H1 (cell line): ENCODE measurements at regions not wholly inside any gene's neighbourhood (a gene's known extent, or its start where the extent isn't known, plus 50 kb on each side); places are given as distances from the start of the nearest gene placed in this dataset.

ENCODE experiments used
- CTCF ChIA-PET: fragments of 300-600 bp; sonication (Branson Sonifier 250); formaldehyde crosslinking; loops from one replicate; lab custom pipeline; 2021; ENCODE audit not compliant: partially characterized antibody; lab: Charles Lee
- POLR2A ChIA-PET: fragments of 300-600 bp; sonication (Branson Sonifier 250); formaldehyde crosslinking; loops from one replicate; lab custom pipeline; 2021; ENCODE audit warnings: inconsistent platforms; ENCODE audit not compliant: partially characterized antibody; lab: Charles Lee
- DNase-seq, 2 experiments: peaks; one replicate each; pipeline versions ENCODE4 v3.0.0 to v3.0.0-alpha.2; 2010 to 2022; ENCODE audit warnings: low spot score in 2 of 2, low read depth in 1 of 2, mixed read lengths in 1 of 2
- FAIRE-seq: peaks from 2 replicates; lab custom pipeline; 2011; peaks lifted over from hg19 to GRCh38; lab: Jason Lieb, UNC
- H2AFZ ChIP-seq: 2 replicates; pipeline ENCODE4 v1.8.1; 2012; ENCODE audit warnings: low read length, inconsistent platforms
- H2AK5ac ChIP-seq: 2 replicates; pipeline ENCODE4 v1.6.1; 2013; ENCODE audit warnings: low read depth, low read length
- H2BK120ac ChIP-seq: replicated peaks from 2 replicates; pipeline ENCODE3; 2013; ENCODE audit warnings: low read depth, low read length, inconsistent platforms
- H2BK12ac ChIP-seq: 2 replicates; pipeline ENCODE4 v1.6.1; 2013; ENCODE audit warnings: low read depth, low read length
- H2BK15ac ChIP-seq: 2 replicates; pipeline ENCODE4 v1.6.1; 2013; ENCODE audit warnings: low read length
- H2BK20ac ChIP-seq: 2 replicates; pipeline ENCODE4 v1.6.1; 2013; ENCODE audit warnings: low read length
- H2BK5ac ChIP-seq: 2 replicates; pipeline ENCODE4 v1.6.1; 2013; ENCODE audit warnings: low read depth, low read length
- H3K14ac ChIP-seq: 2 replicates; pipeline ENCODE4 v1.6.1; 2013; ENCODE audit warnings: inconsistent platforms; ENCODE audit not compliant: insufficient read length
- H3K18ac ChIP-seq: 2 replicates; pipeline ENCODE4 v1.6.1; 2013; ENCODE audit warnings: low read length; ENCODE audit errors: extremely low read depth
- H3K23ac ChIP-seq: 2 replicates; pipeline ENCODE4 v1.6.1; 2013; ENCODE audit warnings: inconsistent platforms; ENCODE audit not compliant: insufficient read length
- H3K23me2 ChIP-seq: 2 replicates; pipeline ENCODE4 v1.6.1; 2013; ENCODE audit warnings: low read depth, low read length
- H3K27ac ChIP-seq: 2 replicates; pipeline ENCODE4 v1.6.1; 2011; ENCODE audit warnings: low read depth, low read length, inconsistent platforms
- H3K27me3 ChIP-seq, 4 experiments: replicated peaks in 1 of 4; 1 replicate in 1 of 4; 2 replicates in 3 of 4; pipeline versions ENCODE4 v1.6.1 to v1.8.1; 2011 to 2013; ENCODE audit warnings: low read length in 3 of 4, mild to moderate bottlenecking in 3 of 4, inconsistent platforms in 2 of 4, mixed read lengths in 2 of 4, moderate library complexity in 1 of 4; ENCODE audit not compliant: control insufficient read depth in 3 of 4, insufficient read depth in 3 of 4; ENCODE audit errors: extremely low read depth in 1 of 4
- H3K36me3 ChIP-seq, 4 experiments: 2 replicates each; pipeline versions ENCODE4 v1.6.1 to v1.8.1; 2011 to 2013; ENCODE audit warnings: mild to moderate bottlenecking in 4 of 4, low read length in 3 of 4, moderate library complexity in 2 of 4, control low read depth in 1 of 4, inconsistent platforms in 1 of 4; ENCODE audit not compliant: insufficient read depth in 4 of 4, control insufficient read depth in 2 of 4
- H3K4ac ChIP-seq: replicated peaks from 2 replicates; pipeline ENCODE3; 2013; ENCODE audit warnings: low read length, low read depth, mixed read lengths, inconsistent platforms; ENCODE audit not compliant: insufficient read length
- H3K4me1 ChIP-seq, 4 experiments: replicated peaks in 1 of 4; 1 replicate in 1 of 4; 2 replicates in 3 of 4; pipeline versions ENCODE4 v1.6.1 to v1.8.1; 2011 to 2013; ENCODE audit warnings: low read length in 3 of 4, inconsistent platforms in 2 of 4, mixed read lengths in 1 of 4; ENCODE audit not compliant: insufficient read depth in 4 of 4, control insufficient read depth in 3 of 4
- H3K4me2 ChIP-seq, 2 experiments: 2 replicates each; pipeline versions ENCODE4 v1.6.1 to v1.8.1; 2011 to 2013; ENCODE audit warnings: low read depth in 2 of 2, low read length in 2 of 2, control low read depth in 1 of 2, inconsistent platforms in 1 of 2, mild to moderate bottlenecking in 1 of 2; ENCODE audit not compliant: insufficient read depth in 1 of 2
- H3K4me3 ChIP-seq, 4 experiments: fragments of 200-600, 300-600 bp in 1 of 4; sonication (generic), shearing (Covaris generic), sonication (Bioruptor Twin) in 1 of 4; 2 replicates each; pipeline versions ENCODE4 v1.5.1 to v1.8.1; 2011 to 2016; ENCODE audit warnings: low read length in 4 of 4, low read depth in 3 of 4, control low read depth in 2 of 4, inconsistent platforms in 2 of 4, mild to moderate bottlenecking in 2 of 4, mixed read lengths in 1 of 4, moderate library complexity in 1 of 4; ENCODE audit not compliant: insufficient read depth in 2 of 4; ENCODE audit errors: extremely low read depth in 1 of 4
- H3K56ac ChIP-seq: replicated peaks from 2 replicates; pipeline ENCODE3; 2013; ENCODE audit warnings: low read depth, mild to moderate bottlenecking, mixed read lengths, low read length, inconsistent platforms; ENCODE audit not compliant: insufficient read length
- H3K79me1 ChIP-seq: 2 replicates; pipeline ENCODE4 v1.6.1; 2013; ENCODE audit warnings: low read depth, low read length, control low read depth
- H3K79me2 ChIP-seq, 2 experiments: 2 replicates each; pipeline versions ENCODE4 v1.6.1 to v1.8.1; 2012 to 2013; ENCODE audit warnings: low read length in 2 of 2, mild to moderate bottlenecking in 2 of 2, inconsistent platforms in 1 of 2; ENCODE audit not compliant: insufficient read depth in 2 of 2, control insufficient read depth in 1 of 2
- H3K9ac ChIP-seq, 4 experiments: replicated peaks in 1 of 4; 1 replicate in 1 of 4; 2 replicates in 3 of 4; pipeline versions ENCODE4 v1.6.1 to v1.8.1; 2011 to 2013; ENCODE audit warnings: low read depth in 3 of 4, low read length in 3 of 4, control low read depth in 2 of 4, mild to moderate bottlenecking in 2 of 4, moderate library complexity in 2 of 4, inconsistent platforms in 1 of 4; ENCODE audit errors: extremely low read depth in 1 of 4
- H3K9me3 ChIP-seq, 2 experiments: 2 replicates each; pipeline versions ENCODE4 v1.6.1 to v1.8.1; 2012 to 2013; ENCODE audit warnings: mild to moderate bottlenecking in 2 of 2, moderate library complexity in 2 of 2, control low read depth in 1 of 2, inconsistent platforms in 1 of 2, low read depth in 1 of 2, low read length in 1 of 2, mixed read lengths in 1 of 2; ENCODE audit not compliant: insufficient read depth in 2 of 2
- H4K20me1 ChIP-seq, 2 experiments: replicated peaks in 1 of 2; 2 replicates each; pipeline versions ENCODE3 to v1.8.1; 2011 to 2013; ENCODE audit warnings: inconsistent platforms in 2 of 2, low read length in 2 of 2, mild to moderate bottlenecking in 1 of 2; ENCODE audit not compliant: insufficient read depth in 2 of 2, control insufficient read depth in 1 of 2
- H4K5ac ChIP-seq: 2 replicates; pipeline ENCODE4 v1.6.1; 2013; ENCODE audit warnings: low read length, low read depth, mixed read lengths, inconsistent platforms; ENCODE audit not compliant: insufficient read length
- H4K8ac ChIP-seq: 2 replicates; pipeline ENCODE4 v1.8.0; 2013; ENCODE audit warnings: mild to moderate bottlenecking, moderate library complexity, low read length, inconsistent platforms; ENCODE audit not compliant: insufficient read depth; ENCODE audit errors: extremely low read depth
- H4K91ac ChIP-seq: replicated peaks from 2 replicates; pipeline ENCODE3; 2013; ENCODE audit warnings: low read length, mixed read lengths, inconsistent platforms; ENCODE audit not compliant: insufficient read length
- ASH2L ChIP-seq: fragments of 200-600, 300-600 bp; sonication (generic); IDR thresholded peaks from one replicate; pipeline ENCODE4 v1.7.1; 2017; ENCODE audit warnings: low read length
- CBX8 ChIP-seq: fragments of 300-800, 300-1000 bp; sonication (generic); IDR thresholded peaks from 2 replicates; pipeline ENCODE4 v1.7.1; 2016; ENCODE audit warnings: low read depth, low read length, borderline replicate concordance
- HDAC2 ChIP-seq, 2 experiments: fragments of 300-600 bp in 1 of 2; sonication (generic) in 1 of 2; IDR thresholded peaks; 2 replicates each; pipeline ENCODE4 v1.6.1; 2011 to 2012; ENCODE audit warnings: low read depth in 2 of 2, low read length in 2 of 2, mild to moderate bottlenecking in 2 of 2, moderate library complexity in 2 of 2, borderline replicate concordance in 1 of 2, inconsistent platforms in 1 of 2
- HDAC6 ChIP-seq: IDR thresholded peaks from one replicate; pipeline ENCODE4 v1.7.1; 2012; ENCODE audit warnings: low read depth, mild to moderate bottlenecking, inconsistent platforms, low read length, moderate library complexity
- KDM1A ChIP-seq: fragments of 200-600, 300-600 bp; sonication (generic); IDR thresholded peaks from 2 replicates; pipeline ENCODE4 v1.7.1; 2016; ENCODE audit warnings: mild to moderate bottlenecking, low read length, borderline replicate concordance
- KDM4A ChIP-seq: IDR thresholded peaks from one replicate; pipeline ENCODE4 v1.7.1; 2012; ENCODE audit warnings: low read depth, mild to moderate bottlenecking, moderate library complexity, low read length, inconsistent platforms; ENCODE audit not compliant: severe bottlenecking
- POLR2AphosphoS5 ChIP-seq: IDR thresholded peaks from 2 replicates; pipeline ENCODE4 v1.6.1; 2011; ENCODE audit warnings: low read depth, low read length
- POU5F1 ChIP-seq: IDR thresholded peaks from 2 replicates; pipeline ENCODE4 v1.6.1; 2011; ENCODE audit warnings: low read depth, mild to moderate bottlenecking, low read length, moderate library complexity
- RBBP5 ChIP-seq: IDR thresholded peaks from 2 replicates; pipeline ENCODE4 v1.7.1; 2012; ENCODE audit warnings: low read depth, mild to moderate bottlenecking, inconsistent platforms, low read length, moderate library complexity, borderline replicate concordance
- SAP30 ChIP-seq: fragments of 300-600 bp; sonication (generic); IDR thresholded peaks from 2 replicates; pipeline ENCODE4 v1.7.1; 2012; ENCODE audit warnings: low read length, moderate library complexity, mild to moderate bottlenecking, inconsistent platforms; ENCODE audit not compliant: insufficient read depth, insufficient replicate concordance
- SIX5 ChIP-seq: IDR thresholded peaks from 2 replicates; pipeline ENCODE4 v1.6.1; 2011; ENCODE audit warnings: mild to moderate bottlenecking, low read depth, low read length
- SP1 ChIP-seq: IDR thresholded peaks from 2 replicates; pipeline ENCODE4 v1.6.1; 2011; ENCODE audit warnings: low read depth, low read length
- TAF1 ChIP-seq: IDR thresholded peaks from 2 replicates; pipeline ENCODE4 v1.6.1; 2011; ENCODE audit warnings: mild to moderate bottlenecking, low read depth, low read length
- TAF7 ChIP-seq: optimal IDR thresholded peaks from 2 replicates; pipeline ENCODE3; 2011; ENCODE audit warnings: low read depth, mild to moderate bottlenecking, inconsistent platforms, low read length, moderate library complexity, borderline replicate concordance
- TCF12 ChIP-seq: IDR thresholded peaks from 2 replicates; pipeline ENCODE4 v1.6.1; 2011; ENCODE audit warnings: low read depth, mild to moderate bottlenecking, low read length
- WGBS, 2 experiments: shearing (Covaris generic) in 1 of 2; methylation state at CpG; one replicate each; pipeline versions ENCODE4 v1.1.6 to v1.1.7; 2013 to 2015; ENCODE audit warnings: low lambda C conversion rate in 2 of 2, mixed read lengths in 2 of 2, inconsistent platforms in 1 of 2, low coverage in 1 of 2, missing lambda C conversion rate in 1 of 2; ENCODE audit not compliant: insufficient replicate concordance in 2 of 2, insufficient coverage in 1 of 2, insufficient read length in 1 of 2; ENCODE audit errors: extremely low coverage in 1 of 2, missing lambda C conversion rate in 1 of 2; 5-methylcytosine and 5-hydroxymethylcytosine counted together

- no peak overlapping the region for H2BK5ac ChIP-seq
- H3K79me1 ChIP-seq = no peaks in the 10 kb centered on the region
- no peak overlapping the region for H3K14ac ChIP-seq
- ChIA-PET POLR2A (no interaction called here), CTCF (interaction anchor here (0.6 to 4.5 kb wide), 13 partner anchors 12 to 464 kb away, joined by 3 to 37 read pairs (median 4); no protein-coding TSS in a partner anchor)
- no peaks in the 10 kb centered on the region for H3K79me2 ChIP-seq
- no peak overlapping the region for H4K8ac ChIP-seq
- H3K36me3 ChIP-seq = no peaks in the 10 kb centered on the region; a peak in 1 of 8 replicates
- no peak overlapping the region for H4K5ac ChIP-seq
- DNase-seq (no peak), FAIRE-seq (no peak)
- H2BK15ac ChIP-seq = no peak overlapping the region
- no peak overlapping the region for H3K18ac ChIP-seq
- H3K4me2 ChIP-seq = no peak overlapping the region
- H4K91ac ChIP-seq = no peak overlapping the region
- no peaks in the 10 kb centered on the region for H3K23me2 ChIP-seq
- WGBS, 2 experiments = 77% methylated on average over 6 of the region's 6 CpGs; no CpG with 5 or more reads in 1 of the 2 experiments
- peaks cover 0 to 4% (median 0%) of the 10 kb centered on the region in 4 experiments; a peak in 1 of 7 replicates for H3K4me1 ChIP-seq
- H3K9ac ChIP-seq = no peak overlapping the region
- no peak overlapping the region for H3K4me3 ChIP-seq
- no peak overlapping the region for H3K23ac ChIP-seq
- H2BK120ac ChIP-seq = no peak overlapping the region
- H2BK20ac ChIP-seq = no peak overlapping the region
- no peak overlapping the region for H3K27ac ChIP-seq
- H2AFZ ChIP-seq = no peak overlapping the region
- no peak overlapping the region for H2AK5ac ChIP-seq
- no peaks in the 10 kb centered on the region for H3K27me3 ChIP-seq
- H3K4ac ChIP-seq = no peak overlapping the region
- H2BK12ac ChIP-seq = no peak overlapping the region
- no peaks in the 10 kb centered on the region for H3K9me3 ChIP-seq
- H4K20me1 ChIP-seq = no peaks in the 10 kb centered on the region
- H3K56ac ChIP-seq = no peak overlapping the region
- TF ChIP-seq HDAC2 (IDR thresholded peaks at IDR 0.05; ENCODE audit: borderline replicate concordance in 1 of 2, low read depth in 2 of 2, low read length in 2 of 2) (no peak), SAP30 (no peak), POLR2AphosphoS5 (no peak), SIX5 (no peak), TAF7 (no peak), TAF1 (no peak), KDM1A (no peak), POU5F1 (no peak), HDAC6 (no peak), CBX8 (no peak), ASH2L (no peak), KDM4A (no peak), TCF12 (no peak), SP1 (no peak), RBBP5 (no peak)
These were observed 224.8 kb upstream of the KLF14 start for GRCh38 chr7:130958846-130959245.
